Islet of Langerhans (tissue), 1 donor: ENCODE measurements at regions not wholly inside any gene's neighbourhood (a gene's known extent, or its start where the extent isn't known, plus 50 kb on each side); places are given as distances from the start of the nearest gene placed in this dataset.
A peak's percentile ranks its signal among the peaks of the same experiment; 100 is the strongest.
"Not testable (repeated sequence)": the region's sequence is repeated elsewhere in the genome, so short reads cannot be mapped to it uniquely, and the experiment has no call there.

Experiments used
- FAIRE-seq: peaks from one replicate; lab custom pipeline; 2011; peaks lifted over from hg19 to GRCh38; lab: Jason Lieb, UNC

GRCh38 chr14:87815121-87815520 is 177.9 kb downstream of the GALC start:
- no peak for FAIRE-seq

DNA sequence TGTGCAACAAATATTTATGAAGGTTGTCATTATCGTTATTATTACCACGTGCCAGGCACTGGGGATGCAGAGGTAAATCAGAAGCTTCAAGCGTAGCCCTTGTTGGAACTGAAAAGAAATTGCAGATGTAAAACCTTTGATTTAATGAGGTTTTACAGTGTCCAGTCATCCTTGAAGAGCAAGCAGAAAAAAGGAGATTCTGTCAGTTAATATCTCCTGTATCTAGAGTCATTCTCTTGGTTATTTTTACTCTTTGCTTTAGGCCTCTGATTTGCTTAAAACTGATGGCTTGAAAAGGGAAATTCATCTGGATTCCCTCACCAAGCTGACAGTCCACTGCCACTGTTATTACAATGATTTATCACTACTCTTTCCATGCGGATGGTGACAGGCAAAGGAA is 179.3 kb downstream of the GALC start:
- no peak for FAIRE-seq

GRCh38 chr14:87813211-87813610 is 179.8 kb downstream of the GALC start:
- no peak for FAIRE-seq

DNA sequence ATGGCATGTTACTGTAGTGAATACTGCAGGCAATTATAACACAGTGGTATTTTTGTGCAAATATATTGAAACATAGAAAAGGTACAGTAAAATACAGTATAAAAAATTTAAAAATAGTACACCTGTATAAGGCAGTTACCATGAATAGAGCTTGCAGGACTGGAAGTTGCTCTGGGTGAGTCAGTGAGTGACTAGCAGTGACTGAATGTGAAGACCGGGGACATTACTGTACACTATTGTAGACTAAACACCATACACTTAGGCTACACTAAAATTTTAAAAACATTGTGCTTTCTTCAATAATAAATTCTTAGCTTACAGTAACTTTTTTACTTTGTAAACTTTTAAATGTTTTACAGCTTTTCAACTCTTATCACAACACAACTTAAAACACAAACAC is 181.7 kb downstream of the GALC start:
- no peak for FAIRE-seq

DNA sequence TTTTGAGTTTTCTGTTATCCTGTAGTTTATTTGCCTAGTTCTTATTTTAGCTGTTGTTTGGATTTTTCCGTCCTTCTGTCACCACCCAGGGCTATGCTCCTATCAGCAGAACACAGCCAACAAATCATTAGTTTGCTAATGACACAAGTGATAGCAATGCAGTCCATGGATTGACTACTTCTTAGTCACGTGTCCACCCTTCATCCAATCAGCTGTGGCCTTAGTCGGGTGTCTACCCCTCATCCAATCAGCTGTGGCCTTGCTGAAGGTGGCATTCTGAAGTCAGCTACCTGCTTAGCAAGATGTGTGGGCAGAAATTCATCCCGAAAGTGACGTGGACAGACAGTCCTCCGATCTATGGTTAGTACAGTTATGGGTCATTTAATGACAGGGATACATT is 182.3 kb downstream of the GALC start:
- no peak for FAIRE-seq

- FAIRE-seq = no peak
Observed at GRCh38 chr14:87809261-87809660, 183.7 kb downstream of the GALC start.

- FAIRE-seq = no peak
Observed at GRCh38 chr14:87805315-87805723, 187.7 kb downstream of the GALC start.

- no peak for FAIRE-seq
Observed at GRCh38 chr14:87800216-87800615, 192.8 kb downstream of the GALC start.

- no peak for FAIRE-seq
Observed at GRCh38 chr14:87799400-87799799, 193.6 kb downstream of the GALC start.

DNA sequence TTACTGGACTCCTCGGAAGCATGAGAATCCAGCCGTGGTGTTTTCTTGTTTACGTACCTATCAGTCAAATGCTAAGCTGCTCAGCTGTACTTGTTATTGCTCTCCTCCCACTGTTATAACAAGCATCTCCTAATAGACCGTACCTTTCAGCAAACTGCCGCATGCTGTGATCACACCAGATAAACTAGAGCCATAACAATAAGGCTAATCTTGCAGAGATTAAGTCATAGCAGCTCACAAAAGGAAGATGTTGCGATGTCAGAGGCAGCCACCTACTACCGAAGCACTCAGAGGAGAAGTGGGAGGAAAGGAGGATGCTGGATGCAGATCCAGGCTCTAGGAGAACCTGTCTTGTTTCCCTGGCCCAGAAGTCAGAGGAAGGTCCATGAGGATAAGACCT is 196.0 kb downstream of the GALC start:
- no peak for FAIRE-seq

- no peak for FAIRE-seq
Observed at GRCh38 chr14:87794561-87794960, 198.4 kb downstream of the GALC start.

GRCh38 chr14:87785897-87786296 is 207.1 kb downstream of the GALC start:
- no peak for FAIRE-seq

DNA sequence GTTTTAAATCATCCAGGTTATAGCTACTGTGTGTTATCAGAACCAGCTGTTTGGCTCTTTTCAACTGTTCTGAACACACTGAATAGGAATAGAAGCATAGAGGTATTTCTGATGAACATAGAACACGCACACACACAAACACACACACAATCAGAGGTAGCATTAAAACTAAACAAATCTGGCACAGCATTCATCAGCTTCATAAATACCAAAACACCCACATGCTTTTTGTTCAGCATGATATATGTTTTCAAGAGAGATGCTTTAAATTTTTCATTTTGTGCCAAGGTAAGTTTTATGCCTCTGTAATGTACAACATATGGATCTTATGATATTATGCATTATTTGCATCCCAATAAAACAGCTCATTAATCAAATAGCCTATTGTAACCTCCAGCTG is 208.6 kb downstream of the GALC start:
- no peak for FAIRE-seq

DNA sequence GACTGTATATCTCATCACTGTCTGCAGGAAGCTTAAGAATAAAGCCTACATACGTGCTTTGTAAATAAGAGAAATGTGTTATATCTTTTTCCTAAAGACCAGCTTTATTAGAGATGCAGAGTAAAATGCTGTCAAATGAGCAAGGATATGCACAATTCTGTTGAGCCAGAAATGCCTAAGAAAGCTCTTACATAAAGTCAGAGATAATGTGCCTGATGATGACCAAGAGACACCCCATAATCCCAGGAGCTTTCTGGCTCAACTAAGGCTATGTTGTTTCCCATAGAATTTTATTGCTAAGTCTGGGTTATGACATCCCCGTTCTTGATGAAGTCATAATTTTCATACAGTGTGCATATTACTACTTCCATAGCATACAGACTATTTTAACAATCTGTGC is 209.9 kb downstream of the GALC start:
- no peak for FAIRE-seq

GRCh38 chr14:87772854-87773253 is 220.1 kb downstream of the GALC start:
- FAIRE-seq = no peak

DNA sequence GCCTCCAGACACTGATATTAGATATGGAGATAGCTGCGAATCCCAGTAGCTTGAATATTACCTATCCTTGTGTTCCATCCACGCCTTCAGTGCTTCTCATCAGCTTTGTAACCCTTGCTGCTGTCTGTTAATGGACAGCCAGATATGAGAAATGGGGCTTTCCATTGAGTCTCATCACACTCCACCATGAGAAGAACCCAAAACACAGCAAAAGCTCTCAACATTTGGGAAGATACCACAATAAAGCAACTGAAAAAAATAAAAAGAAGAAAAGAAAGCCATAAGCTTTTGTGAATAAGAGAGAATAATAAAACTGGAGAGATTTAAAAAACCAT is 225.4 kb downstream of the GALC start:
- FAIRE-seq = no peak

GRCh38 chr14:87758876-87759275 is 234.1 kb downstream of the GALC start:
- peak; percentile 93 for FAIRE-seq

DNA sequence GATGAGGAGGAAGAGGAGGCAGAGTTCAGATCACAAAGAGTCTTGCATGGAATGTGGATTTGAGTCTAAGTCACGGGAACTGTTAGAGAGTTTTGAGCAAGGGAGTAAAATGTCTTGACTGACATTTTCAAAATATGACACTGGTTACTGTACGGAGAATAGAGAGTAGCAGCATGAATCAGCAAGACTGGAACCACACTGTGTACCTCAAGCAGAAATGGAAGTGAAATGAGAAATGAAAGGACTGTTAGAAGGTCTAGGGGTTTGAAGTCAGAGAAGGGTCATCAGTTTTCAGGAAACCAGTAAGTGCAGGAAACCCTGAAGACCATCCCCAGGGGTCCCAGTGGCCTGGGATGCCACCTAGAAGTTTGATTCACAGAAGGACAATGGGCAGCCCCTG is 236.3 kb downstream of the GALC start:
- no peak for FAIRE-seq

- no peak for FAIRE-seq
Observed at GRCh38 chr14:87754520-87755223, 238.3 kb downstream of the GALC start.

- FAIRE-seq = no peak
Observed at GRCh38 chr14:87748558-87748957, 244.4 kb downstream of the GALC start.

- FAIRE-seq = peak; percentile 92
Observed at GRCh38 chr14:87745507-87746118, 247.4 kb downstream of the GALC start.

DNA sequence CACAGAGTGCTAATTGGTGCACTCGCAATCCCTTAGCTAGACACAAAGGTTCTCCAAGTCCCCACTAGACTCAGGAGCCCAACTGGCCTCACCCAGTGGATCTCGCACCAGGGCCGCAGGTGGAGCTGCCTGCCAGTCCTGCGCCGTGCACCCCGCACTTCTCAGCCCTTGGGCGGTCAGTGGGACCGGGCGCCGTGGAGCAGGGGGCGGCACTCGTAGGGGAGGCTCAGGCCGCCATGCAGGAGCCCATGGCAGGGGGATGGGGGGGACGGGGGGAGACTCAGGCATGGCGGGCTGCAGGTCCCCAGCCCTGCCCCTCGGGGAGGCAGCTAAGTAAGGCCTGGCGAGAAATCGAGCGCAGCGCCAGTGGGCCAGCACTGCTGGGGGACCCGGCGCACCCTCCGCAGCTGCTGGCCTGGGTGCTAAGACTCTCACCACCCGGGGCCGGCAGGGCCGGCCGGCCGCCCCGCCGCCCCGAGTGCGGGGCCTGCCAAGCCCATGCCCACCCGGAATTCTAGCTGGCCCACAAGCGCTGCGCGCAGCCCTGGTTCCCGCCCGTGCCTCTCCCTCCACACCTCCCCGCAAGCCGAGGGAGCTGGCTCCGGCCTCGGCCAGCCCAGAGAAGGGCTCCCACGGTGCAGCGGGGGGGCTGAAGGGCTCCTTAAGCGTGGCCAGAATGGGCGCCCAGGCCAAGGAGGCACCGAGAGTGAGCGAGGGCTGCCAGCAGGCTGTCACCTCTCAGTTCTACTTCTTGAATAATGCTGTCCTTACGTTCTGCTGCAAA is 258.2 kb downstream of the GALC start:
- FAIRE-seq = not testable (repeated sequence)

- not testable (repeated sequence) for FAIRE-seq
Observed at GRCh38 chr14:87733115-87733514, 259.9 kb downstream of the GALC start.

DNA sequence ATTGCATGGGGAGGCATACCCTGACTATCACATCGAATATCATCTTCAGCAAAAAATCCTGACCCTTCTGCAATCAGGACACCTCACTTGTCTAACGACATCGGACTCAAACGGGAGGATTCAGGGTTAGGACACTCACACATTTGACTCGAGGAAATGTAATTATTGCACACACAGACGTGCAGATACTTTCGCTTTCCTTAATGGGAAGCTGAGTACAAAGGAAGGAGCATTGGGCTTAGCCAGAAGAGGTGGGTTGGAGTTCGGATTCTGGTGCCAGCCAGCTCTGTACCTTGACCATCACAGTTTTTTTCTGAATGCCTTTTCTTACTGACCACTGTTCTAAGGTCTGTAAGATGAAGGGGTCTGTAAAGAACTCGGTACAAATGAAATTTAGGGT is 260.4 kb downstream of the GALC start:
- no peak for FAIRE-seq
